Neural cell (in vitro differentiated cells): ENCODE measurements at regions not wholly inside any gene's neighbourhood (a gene's known extent, or its start where the extent isn't known, plus 50 kb on each side); places are given as distances from the start of the nearest gene placed in this dataset.

Experiments
- H2AFZ ChIP-seq: fragments of 200-600, 300-800 bp; sonication (generic), shearing (Covaris generic); 2 replicates; pipeline ENCODE4 v1.6.0; 2014; ENCODE audit warnings: low read depth, mild to moderate bottlenecking, antibody characterized with exemption, low read length, moderate library complexity
- H3F3A ChIP-seq: fragments of 200-600 bp; shearing (Covaris generic); 2 replicates; pipeline ENCODE4 v1.6.1; 2016; ENCODE audit warnings: mild to moderate bottlenecking, moderate library complexity, mixed read lengths, antibody characterized with exemption, low read length; ENCODE audit not compliant: insufficient read depth, poor library complexity, severe bottlenecking
- H3K27ac ChIP-seq: fragments of 200-600, 300-800 bp; sonication (generic), shearing (Covaris generic); 2 replicates; pipeline ENCODE4 v1.5.1; 2014; ENCODE audit warnings: mild to moderate bottlenecking, low read length, moderate library complexity
- H3K27me3 ChIP-seq: fragments of 300-800, 200-600 bp; sonication (generic), shearing (Covaris generic); 2 replicates; pipeline ENCODE4 v1.6.0; 2014; ENCODE audit warnings: mild to moderate bottlenecking, low read depth, low read length, moderate library complexity; ENCODE audit not compliant: insufficient read depth
- H3K36me3 ChIP-seq: fragments of 300-800, 200-600 bp; sonication (generic), shearing (Covaris generic); 2 replicates; pipeline ENCODE4 v1.5.1; 2014; ENCODE audit warnings: mild to moderate bottlenecking, antibody characterized with exemption, low read length, moderate library complexity; ENCODE audit not compliant: insufficient read depth
- H3K4me2 ChIP-seq: fragments of 300-800, 200-600 bp; sonication (generic), shearing (Covaris generic); 2 replicates; pipeline ENCODE4 v1.6.0; 2014; ENCODE audit warnings: mild to moderate bottlenecking, low read length
- H3K4me3 ChIP-seq: fragments of 300-800, 200-600 bp; sonication (generic), shearing (Covaris generic); 2 replicates; pipeline ENCODE4 v1.5.1; 2014; ENCODE audit warnings: mild to moderate bottlenecking, low read length, moderate library complexity
- H3K79me2 ChIP-seq: fragments of 200-600 bp; shearing (Covaris generic); replicated peaks from 2 replicates; pipeline ENCODE4 v1.6.0; 2014; ENCODE audit warnings: mild to moderate bottlenecking, low read length, moderate library complexity; ENCODE audit not compliant: insufficient read depth
- H3K9ac ChIP-seq: fragments of 300-800, 200-600 bp; sonication (generic), shearing (Covaris generic); 2 replicates; pipeline ENCODE4 v1.6.1; 2016; ENCODE audit warnings: mild to moderate bottlenecking, low read length, mixed read lengths
- H3K9me2 ChIP-seq: fragments of 200-600 bp; shearing (Covaris generic); 2 replicates; pipeline ENCODE4 v1.6.1; 2016; ENCODE audit warnings: mild to moderate bottlenecking, low read length, mixed read lengths; ENCODE audit not compliant: insufficient read depth
- H3K9me3 ChIP-seq: fragments of 200-600, 300-800 bp; sonication (generic), shearing (Covaris generic); 2 replicates; pipeline ENCODE4 v1.6.1; 2016; ENCODE audit warnings: mild to moderate bottlenecking, mixed run types, low read length, moderate library complexity, mixed read lengths
- H4K20me1 ChIP-seq: fragments of 200-600 bp; shearing (Covaris generic); 2 replicates; pipeline ENCODE4 v1.6.1; 2016; ENCODE audit warnings: mild to moderate bottlenecking, mixed run types; ENCODE audit not compliant: insufficient read depth
- CTCF ChIP-seq: fragments of 450-650 bp; IDR thresholded peaks from 2 replicates; pipeline ENCODE4 v1.5.1; 2014; ENCODE audit warnings: antibody characterized with exemption, mild to moderate bottlenecking, moderate library complexity; ENCODE audit not compliant: poor library complexity, severe bottlenecking
- EP300 ChIP-seq: fragments of 450-650 bp; conservative IDR thresholded peaks from 2 replicates; pipeline ENCODE4 v1.6.1; 2014; ENCODE audit warnings: antibody characterized with exemption, mild to moderate bottlenecking, moderate library complexity; ENCODE audit not compliant: poor library complexity, severe bottlenecking
- EZH2 ChIP-seq: fragments of 200-600, 300-800 bp; shearing (Covaris generic), sonication (generic); IDR thresholded peaks from 2 replicates; pipeline ENCODE4 v1.6.1; 2014; ENCODE audit warnings: antibody characterized with exemption, low read length, borderline replicate concordance, mild to moderate bottlenecking; ENCODE audit not compliant: insufficient read depth, poor library complexity, severe bottlenecking
- MXI1 ChIP-seq: fragments of 450-650 bp; conservative IDR thresholded peaks from 2 replicates; pipeline ENCODE4 v1.6.1; 2014; ENCODE audit warnings: antibody characterized with exemption, mild to moderate bottlenecking; ENCODE audit not compliant: poor library complexity, severe bottlenecking
- POLR2AphosphoS5 ChIP-seq: IDR thresholded peaks from 2 replicates; pipeline ENCODE4 v1.6.1; 2012
- RAD21 ChIP-seq: fragments of 450-650 bp; conservative IDR thresholded peaks from 2 replicates; pipeline ENCODE4 v1.6.1; 2014; ENCODE audit warnings: antibody characterized with exemption, mild to moderate bottlenecking, moderate library complexity
- REST ChIP-seq: IDR thresholded peaks from 2 replicates; pipeline ENCODE4 v1.6.1; 2012; ENCODE audit warnings: borderline replicate concordance
- SMC3 ChIP-seq: fragments of 450-650 bp; conservative IDR thresholded peaks from 2 replicates; pipeline ENCODE4 v1.6.1; 2014; ENCODE audit warnings: antibody characterized with exemption, mild to moderate bottlenecking, moderate library complexity; ENCODE audit not compliant: poor library complexity
- TAF1 ChIP-seq: IDR thresholded peaks from 2 replicates; pipeline ENCODE4 v1.6.1; 2012; ENCODE audit warnings: low read depth

- Histone ChIP-seq H2AFZ (no peak overlapping the region), H3K4me2 (no peak overlapping the region), H3K9me3 (no peaks in the 10 kb centered on the region), H3K9me2 (no peaks in the 10 kb centered on the region), H4K20me1 (no peaks in the 10 kb centered on the region), H3K4me3 (no peak overlapping the region), H3K79me2 (no peaks in the 10 kb centered on the region), H3K27ac (no peak overlapping the region), H3K27me3 (no peaks in the 10 kb centered on the region), H3K9ac (no peak overlapping the region), H3K36me3 (no peaks in the 10 kb centered on the region), H3F3A (no peaks in the 10 kb centered on the region)
- no peak for TF ChIP-seq EP300
- no peak for TF ChIP-seq MXI1
- TF ChIP-seq CTCF = no peak
- TF ChIP-seq SMC3 = no peak
- TF ChIP-seq EZH2 = no peak
- no peak for TF ChIP-seq TAF1
- TF ChIP-seq RAD21 = no peak
- no peak for TF ChIP-seq REST
- TF ChIP-seq POLR2AphosphoS5 = no peak
Measured at GRCh38 chr17:72565006-72565405, 444.2 kb downstream of the SOX9 start.

- Histone ChIP-seq H3K27ac (no peak overlapping the region), H4K20me1 (no peaks in the 10 kb centered on the region), H3F3A (no peaks in the 10 kb centered on the region), H3K79me2 (no peaks in the 10 kb centered on the region), H3K36me3 (no peaks in the 10 kb centered on the region), H3K4me2 (no peak overlapping the region), H3K9ac (no peak overlapping the region), H2AFZ (no peak overlapping the region), H3K27me3 (no peaks in the 10 kb centered on the region), H3K4me3 (no peak overlapping the region), H3K9me3 (no peaks in the 10 kb centered on the region), H3K9me2 (no peaks in the 10 kb centered on the region)
- no peak for TF ChIP-seq MXI1
Measured at GRCh38 chr17:72565758-72566157, 444.9 kb downstream of the SOX9 start.
